HG03558 (cell line): ENCODE measurements at regions not wholly inside any gene's neighbourhood (a gene's known extent, or its start where the extent isn't known, plus 50 kb on each side); places are given as distances from the start of the nearest gene placed in this dataset.

Source experiments
- ATAC-seq: cut with Tn5 transposase; IDR thresholded peaks from one replicate; pipeline ENCODE4 v1.9.1; 2021; ENCODE audit warnings: moderate number of reproducible peaks; ENCODE audit not compliant: unreplicated experiment; ENCODE audit errors: extremely low read depth

DNA sequence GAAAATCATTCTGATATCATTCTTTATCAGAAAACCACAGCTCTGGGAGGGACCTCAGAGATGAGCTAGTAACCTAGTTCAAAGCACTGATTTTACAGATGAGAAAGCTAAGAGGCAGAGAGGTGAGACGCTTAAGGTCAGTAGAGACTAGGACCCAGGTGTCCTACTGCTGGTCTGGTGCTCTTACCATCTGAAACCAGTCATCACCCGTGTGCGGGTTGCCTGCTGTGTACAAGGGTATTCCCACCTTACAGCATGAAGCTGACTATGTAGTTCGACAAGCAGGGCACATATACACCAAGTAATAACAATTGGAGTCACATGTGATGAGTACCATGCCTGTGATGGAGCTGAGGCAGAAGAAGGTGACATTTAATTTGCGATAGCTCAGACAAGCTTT, 133.7 kb downstream of the ADAMTS15 start:
- ATAC-seq: no peak

- ATAC-seq: no peak
These were observed 134.5 kb downstream of the ADAMTS15 start for GRCh38 chr11:130582981-130583380.

DNA sequence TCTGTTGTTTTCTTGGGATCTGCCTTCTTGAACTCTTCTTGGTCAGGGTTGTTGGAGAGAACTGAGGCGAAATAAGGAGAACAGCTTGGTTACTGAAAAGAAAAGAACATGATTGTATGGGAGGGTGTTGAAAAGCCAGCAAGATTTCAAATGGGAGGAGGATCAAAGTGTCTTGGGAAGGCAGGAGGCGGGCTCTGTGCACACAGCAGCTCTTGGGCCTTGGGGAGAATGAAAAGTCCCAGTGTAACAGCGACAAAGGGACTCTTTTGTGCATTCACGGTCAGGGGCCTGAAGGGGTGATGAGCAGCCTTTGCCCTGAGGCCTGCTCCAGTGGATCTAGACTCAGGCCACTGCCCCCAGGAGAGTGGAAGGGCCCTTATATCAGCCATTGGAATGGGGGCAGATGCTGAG, 135.4 kb downstream of the ADAMTS15 start:
- no peak for ATAC-seq

DNA sequence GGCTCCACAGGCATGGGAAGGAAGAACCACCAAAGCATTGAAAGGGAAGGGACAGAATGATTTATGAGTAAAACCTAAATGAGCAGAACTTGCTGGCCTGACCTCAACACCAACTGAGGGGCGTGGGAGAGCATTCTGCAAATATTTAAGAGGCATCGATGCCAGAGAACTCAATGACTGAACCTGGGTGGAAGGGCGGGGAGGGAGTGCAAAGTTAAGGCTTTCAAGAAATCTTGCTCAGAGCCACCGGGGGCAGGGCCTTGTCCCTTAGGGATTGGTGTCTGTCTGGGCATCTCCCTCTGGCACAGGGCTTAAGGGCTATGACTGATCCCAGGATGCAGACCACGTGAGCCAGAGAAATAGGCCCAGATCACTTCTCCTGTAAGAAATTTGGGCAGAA, 137.1 kb downstream of the ADAMTS15 start:
- ATAC-seq: no peak

DNA sequence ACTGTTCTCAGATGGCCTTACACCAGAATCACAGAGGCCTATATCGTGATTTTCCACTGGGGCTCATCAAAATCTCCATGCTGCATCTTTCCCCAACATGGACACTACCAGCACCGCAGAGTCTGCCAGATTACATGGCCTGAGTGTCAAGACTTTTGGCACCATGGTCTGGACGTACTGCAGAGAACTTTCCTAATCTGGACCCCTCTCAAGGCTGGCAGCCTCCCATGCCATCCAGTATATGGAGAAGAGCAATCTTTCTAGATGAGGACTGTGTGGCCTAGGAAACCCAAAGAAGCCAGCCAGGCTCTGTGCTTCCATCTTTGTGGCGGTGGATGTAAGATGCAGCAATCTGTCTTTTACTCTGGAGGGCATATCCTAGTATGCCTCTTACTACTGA, 139.2 kb downstream of the ADAMTS15 start:
- ATAC-seq: no peak

DNA sequence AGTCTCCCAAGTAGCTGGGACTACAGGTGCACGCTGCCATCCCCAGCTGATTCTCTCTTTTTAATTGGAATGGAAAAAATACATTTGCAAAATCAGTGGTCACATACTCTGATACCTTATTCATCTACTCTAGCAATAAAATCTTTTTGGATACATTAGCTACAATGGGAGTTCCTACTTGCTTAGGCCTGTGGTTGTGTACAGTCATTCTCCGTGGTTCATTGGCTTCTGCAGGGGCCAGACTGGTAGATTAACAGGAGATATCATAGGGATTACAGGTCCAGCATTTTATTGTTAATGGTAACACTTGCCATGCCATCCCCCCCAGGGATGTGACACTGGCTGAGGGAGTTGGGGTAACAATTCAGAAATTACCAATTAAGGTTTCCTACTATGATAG, 140.0 kb downstream of the ADAMTS15 start:
- no peak for ATAC-seq

DNA sequence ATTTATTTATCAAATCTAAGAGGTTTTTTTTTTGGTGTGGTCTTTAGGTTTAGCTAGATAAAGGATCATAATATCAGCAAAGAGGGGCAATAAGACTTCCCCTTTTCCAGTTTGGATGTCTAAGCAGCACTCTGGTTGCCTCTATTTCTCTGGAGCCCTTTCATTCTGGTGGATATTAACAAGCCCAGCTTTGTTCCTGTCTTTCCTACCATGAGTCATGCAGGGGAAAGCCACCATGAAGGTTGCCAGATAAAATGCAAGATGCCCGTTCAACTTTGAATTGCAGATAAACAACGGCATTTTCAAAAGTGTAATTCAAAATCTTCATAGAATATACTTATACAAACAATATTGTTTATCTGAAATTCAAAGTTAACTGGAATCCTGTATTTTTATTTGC, 143.6 kb downstream of the ADAMTS15 start:
- no peak for ATAC-seq

DNA sequence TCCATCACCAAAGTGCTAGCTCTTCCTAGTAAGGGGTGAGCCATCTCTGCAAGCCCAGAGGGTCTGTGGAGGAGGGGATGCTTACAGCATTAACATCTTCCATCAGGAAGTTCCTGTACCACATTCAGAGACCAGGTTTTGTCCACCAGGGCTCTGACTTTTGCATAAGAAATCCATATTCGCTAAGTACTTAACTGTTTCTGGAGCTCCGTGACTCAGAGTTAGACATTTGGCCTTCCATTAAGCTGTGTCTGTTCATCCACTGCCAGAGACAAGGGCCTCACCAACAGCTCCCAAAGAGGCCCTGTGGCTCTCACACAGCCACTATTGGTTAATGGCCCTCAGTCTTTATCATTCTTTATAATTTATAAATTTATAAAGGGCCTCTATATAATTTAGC, 144.6 kb downstream of the ADAMTS15 start:
- ATAC-seq: no peak

DNA sequence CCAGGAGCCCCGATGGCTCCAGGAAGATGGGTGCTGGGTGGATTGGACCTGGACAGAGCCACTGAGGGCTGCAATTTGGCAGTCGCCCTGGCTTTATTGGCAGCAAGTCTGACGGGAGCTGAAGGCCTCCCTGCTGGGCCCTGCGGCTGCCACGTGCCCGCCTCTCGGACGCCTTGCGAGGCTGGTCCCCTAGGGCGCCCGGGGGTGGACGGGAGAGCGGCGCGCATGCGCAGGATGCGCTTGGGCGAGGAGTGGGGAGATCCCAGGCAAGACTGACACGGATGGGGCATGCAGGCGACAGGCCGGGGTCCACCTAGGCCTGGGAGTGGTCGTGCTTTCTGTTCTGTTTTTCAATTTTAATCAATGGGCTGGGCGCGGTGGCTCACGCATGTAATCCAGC, 150.0 kb downstream of the ADAMTS15 start:
- no peak for ATAC-seq

GRCh38 chr11:130599073-130599654, 150.7 kb downstream of the ADAMTS15 start:
- ATAC-seq: no peak

GRCh38 chr11:130600139-130600538, 151.7 kb downstream of the ADAMTS15 start:
- ATAC-seq: no peak

DNA sequence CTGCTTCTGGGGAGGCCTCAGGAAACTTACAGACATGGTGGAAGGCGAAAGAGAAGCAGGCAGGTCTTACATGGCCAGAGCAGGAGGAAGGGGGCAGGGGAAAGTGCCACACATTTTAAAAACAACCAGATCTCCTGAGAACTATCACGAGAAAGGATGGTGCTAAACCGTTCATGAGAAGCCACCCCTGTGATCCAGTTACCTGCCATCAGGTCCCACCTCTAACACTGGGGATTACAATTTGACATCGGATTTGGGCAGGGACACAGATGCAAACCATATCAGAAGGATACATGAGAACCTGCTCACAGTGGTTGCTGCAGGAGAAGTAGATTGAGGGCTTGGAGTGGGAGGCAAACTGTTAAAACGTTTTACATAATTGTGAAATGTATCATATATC, 152.2 kb downstream of the ADAMTS15 start:
- ATAC-seq: no peak

GRCh38 chr11:130601141-130601540, 152.7 kb downstream of the ADAMTS15 start:
- no peak for ATAC-seq

DNA sequence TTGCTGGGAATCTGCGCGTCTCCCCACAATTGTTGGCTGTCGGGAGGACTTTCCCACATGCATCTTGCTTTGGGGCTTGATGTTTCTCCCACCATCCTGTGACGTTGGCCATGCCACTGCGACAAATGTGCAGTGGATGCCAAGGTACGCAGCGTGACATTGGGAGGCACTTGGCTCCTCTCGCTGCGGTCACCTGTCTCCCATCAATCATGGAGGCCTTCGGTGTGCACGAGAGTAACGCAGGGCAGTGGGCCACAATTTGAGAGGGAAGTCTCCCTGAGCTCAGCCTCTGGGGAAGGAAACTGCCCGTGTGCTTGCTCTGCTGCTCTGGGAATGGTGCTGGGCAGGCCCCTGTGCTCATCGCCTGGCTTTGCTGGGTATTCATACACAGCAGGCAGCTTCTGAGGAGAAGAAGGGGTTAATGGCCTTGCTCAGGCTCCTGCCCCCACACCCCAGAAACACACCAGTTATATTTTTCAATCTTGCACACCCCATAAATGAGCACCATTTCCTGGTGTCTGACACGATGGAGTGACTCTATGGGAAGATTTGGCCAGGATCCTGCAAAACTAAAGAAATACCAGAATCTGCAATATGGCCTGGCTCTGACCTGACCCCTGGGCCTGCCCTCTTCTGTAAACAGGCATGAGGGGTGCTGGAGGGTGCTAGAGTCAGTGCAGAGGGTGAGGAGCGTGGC, 153.5 kb downstream of the ADAMTS15 start:
- no peak for ATAC-seq

GRCh38 chr11:130602641-130603334, 154.3 kb downstream of the ADAMTS15 start:
- no peak for ATAC-seq

- ATAC-seq: no peak
These were observed 155.0 kb downstream of the ADAMTS15 start for GRCh38 chr11:130603335-130603906.

DNA sequence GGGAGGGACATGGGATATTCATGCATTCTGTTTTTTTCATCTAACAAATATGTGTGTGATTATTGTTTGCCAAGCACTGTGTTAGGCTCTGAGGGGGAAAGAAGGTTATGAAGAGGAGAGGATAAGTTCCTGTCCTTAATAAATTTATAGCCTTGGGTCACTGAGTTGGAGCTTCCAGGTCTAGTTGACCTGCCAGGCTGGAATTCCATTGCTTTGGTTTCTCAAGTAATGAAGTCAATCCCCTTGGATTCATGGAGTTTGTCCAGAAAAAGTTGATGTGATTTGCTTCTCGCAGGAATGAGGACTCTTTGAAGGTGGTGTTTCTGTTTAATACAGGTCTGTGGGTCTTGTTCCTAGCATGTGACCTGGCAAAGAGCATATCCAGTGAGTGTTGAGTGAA, 156.2 kb downstream of the ADAMTS15 start:
- ATAC-seq: no peak

DNA sequence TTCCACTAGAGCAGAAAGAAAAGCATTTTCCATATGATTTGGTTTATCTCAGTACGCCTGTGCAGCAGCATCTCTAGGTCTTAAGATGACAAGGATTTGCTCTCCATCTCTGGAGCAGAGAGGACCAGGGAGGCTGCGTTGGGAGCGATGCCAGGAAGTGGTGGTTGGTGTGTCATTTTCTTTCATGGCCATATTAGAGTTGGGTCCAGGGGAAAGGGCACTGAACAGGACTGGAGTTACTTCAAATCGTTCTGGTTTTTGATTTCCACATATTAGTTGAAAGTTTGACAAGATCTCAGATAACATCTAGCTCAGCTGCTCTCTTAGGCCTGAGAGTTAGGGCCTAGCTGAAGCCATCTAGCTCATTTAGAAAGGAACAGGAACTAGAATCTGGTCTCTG, 157.7 kb downstream of the ADAMTS15 start:
- ATAC-seq: no peak

DNA sequence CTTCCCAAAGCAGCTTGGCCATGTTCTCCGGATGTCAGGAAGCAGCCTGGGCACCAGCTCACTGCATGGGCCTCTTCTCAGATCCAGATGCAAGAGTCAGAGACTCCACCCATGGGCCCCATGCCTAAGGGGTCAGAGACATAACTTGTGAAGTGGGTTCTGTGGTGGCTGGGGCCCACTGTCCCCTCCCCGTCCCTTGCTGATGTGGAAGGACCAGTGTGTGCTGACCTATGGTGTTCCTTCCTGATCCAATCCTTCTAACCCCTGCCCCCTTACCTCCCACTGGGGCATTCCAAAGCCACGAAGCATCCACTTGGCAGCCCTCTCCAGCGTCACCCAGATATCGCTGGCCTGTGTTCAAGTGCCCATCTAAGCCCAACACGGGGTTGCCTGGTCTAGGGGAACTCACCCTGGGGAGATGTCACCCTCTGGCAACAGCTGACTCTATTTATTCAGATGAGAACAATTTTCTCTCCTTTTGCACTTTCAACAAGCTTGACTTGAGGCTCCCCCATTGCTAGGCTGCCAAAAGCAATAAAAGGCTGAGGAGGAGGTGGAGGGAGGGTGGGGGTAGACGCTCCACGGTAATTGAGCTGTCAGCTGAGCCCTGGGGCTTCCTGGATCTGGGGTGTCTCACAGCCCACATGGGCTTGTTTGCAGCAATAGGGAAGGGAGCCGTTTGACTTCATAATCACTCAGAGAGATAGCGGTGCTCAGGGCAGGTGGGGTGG, 158.5 kb downstream of the ADAMTS15 start:
- ATAC-seq: no peak

- ATAC-seq: no peak
These were observed 159.8 kb downstream of the ADAMTS15 start for GRCh38 chr11:130608287-130608686.
